VCaP (cell line): ENCODE measurements at regions not wholly inside any gene's neighbourhood (a gene's known extent, or its start where the extent isn't known, plus 50 kb on each side); places are given as distances from the start of the nearest gene placed in this dataset.

Experiments used
- H3K27ac ChIP-seq: fragments of 450-650 bp; 2 replicates; pipeline ENCODE4 v1.5.1; 2017
- TF ChIP-seq, protein P1 (sequence below): fragments of 450-650 bp; conservative IDR thresholded peaks from 2 replicates; pipeline ENCODE4 v1.5.1; 2017; ENCODE audit warnings: mild to moderate bottlenecking, moderate library complexity

DNA sequence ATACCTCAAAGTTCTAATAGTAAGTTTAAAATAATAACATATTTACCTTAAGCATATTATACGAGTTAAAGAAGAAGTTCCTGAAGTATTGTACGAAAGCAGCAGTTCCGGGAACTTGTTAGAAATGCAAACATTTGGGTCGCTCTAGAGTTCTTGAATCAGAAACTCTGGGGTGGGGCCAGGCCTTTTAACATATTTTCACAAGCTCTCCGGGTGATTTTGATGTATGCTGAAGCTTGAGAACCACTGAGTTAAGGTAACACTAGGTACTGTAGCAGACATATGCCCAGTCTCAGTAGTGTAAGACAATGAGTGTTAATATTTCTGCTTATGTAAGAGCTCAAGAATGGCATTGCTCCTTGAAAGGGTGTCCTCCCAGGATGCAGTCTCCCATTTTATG, 461.1 kb downstream of the C3orf38 start:
- no peak overlapping the region for H3K27ac ChIP-seq
- TF ChIP-seq, protein P1, sequence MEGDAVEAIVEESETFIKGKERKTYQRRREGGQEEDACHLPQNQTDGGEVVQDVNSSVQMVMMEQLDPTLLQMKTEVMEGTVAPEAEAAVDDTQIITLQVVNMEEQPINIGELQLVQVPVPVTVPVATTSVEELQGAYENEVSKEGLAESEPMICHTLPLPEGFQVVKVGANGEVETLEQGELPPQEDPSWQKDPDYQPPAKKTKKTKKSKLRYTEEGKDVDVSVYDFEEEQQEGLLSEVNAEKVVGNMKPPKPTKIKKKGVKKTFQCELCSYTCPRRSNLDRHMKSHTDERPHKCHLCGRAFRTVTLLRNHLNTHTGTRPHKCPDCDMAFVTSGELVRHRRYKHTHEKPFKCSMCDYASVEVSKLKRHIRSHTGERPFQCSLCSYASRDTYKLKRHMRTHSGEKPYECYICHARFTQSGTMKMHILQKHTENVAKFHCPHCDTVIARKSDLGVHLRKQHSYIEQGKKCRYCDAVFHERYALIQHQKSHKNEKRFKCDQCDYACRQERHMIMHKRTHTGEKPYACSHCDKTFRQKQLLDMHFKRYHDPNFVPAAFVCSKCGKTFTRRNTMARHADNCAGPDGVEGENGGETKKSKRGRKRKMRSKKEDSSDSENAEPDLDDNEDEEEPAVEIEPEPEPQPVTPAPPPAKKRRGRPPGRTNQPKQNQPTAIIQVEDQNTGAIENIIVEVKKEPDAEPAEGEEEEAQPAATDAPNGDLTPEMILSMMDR: no peak

DNA sequence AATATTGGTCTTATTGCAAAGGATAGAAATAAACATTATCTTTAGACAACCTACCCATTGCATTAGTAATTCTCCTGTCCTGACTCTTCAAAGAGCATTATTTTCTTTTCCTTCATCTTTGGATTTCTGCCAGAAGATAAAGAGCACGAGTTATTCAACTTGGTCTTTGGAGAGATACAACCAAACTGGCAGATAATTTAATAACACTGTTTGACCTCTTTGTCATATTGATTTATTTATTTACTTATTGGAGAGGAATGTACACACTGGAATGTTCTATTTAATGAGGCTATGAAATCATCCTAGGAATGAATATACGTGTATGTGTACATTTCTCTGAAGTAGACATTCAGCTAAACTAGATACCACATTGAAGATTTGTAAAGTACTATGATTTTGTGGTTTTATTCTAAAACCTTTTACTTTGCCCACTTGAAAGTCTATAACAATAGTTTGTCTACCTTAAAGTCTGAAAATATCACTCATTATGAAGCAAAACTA, 462.1 kb downstream of the C3orf38 start:
- H3K27ac ChIP-seq: no peak overlapping the region
- TF ChIP-seq, protein P1: no peak

DNA sequence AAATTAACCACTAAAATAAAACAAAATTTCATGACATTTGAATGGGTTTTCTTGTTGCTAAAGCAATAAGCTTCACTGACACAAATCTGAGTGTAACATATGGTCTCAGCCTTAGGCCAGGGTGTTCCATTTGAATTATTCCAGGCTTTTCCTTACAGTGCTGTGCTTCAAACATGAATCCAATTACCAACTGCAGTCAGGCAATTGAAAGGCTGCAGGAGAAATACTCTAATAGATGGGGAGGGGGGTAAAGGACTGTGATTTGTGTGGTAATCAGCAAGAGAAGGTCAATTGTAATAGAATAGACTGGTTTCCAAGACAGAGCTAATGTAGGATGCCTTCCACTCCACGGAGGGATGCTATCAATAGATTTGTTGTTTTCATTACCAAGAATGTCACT, 466.7 kb downstream of the C3orf38 start:
- TF ChIP-seq, protein P1: no peak

GRCh38 chr3:88617283-88617682, 467.5 kb downstream of the C3orf38 start:
- TF ChIP-seq, protein P1: no peak
- H3K27ac ChIP-seq: no peak overlapping the region

More for the DNA sequence above, 466.7 kb downstream of the C3orf38 start:
- H3K27ac ChIP-seq: no peak overlapping the region

GRCh38 chr3:88618021-88618645, 468.4 kb downstream of the C3orf38 start:
- H3K27ac ChIP-seq: no peak overlapping the region
- TF ChIP-seq, protein P1: no peak

GRCh38 chr3:88621586-88621985, 471.8 kb downstream of the C3orf38 start:
- H3K27ac ChIP-seq: no peak overlapping the region
- TF ChIP-seq, protein P1: no peak

GRCh38 chr3:88623709-88624108, 473.9 kb downstream of the C3orf38 start:
- H3K27ac ChIP-seq: no peak overlapping the region
- TF ChIP-seq, protein P1: no peak
